ENCODE measurements at regions not wholly inside any gene's neighbourhood (a gene's known extent, or its start where the extent isn't known, plus 50 kb on each side); places are given as distances from the start of the nearest gene placed in this dataset.

- WGBS, 2 experiments (ENCODE audit: insufficient coverage in 1 of 2, insufficient read length in 1 of 2) = 93 to 100% methylated on average over 1 to 3 of the region's 3 CpGs
- peaks cover 3% of the 10 kb centered on the region for H3K4me1 Mint-ChIP-seq
These were observed 230.2 kb downstream of the LMO4 start for GRCh38 chr1:87558921-87559320.

GRCh38 chr1:87560137-87560536 is 231.5 kb downstream of the LMO4 start:
- no peaks in the 10 kb centered on the region for H3K9me3 ChIP-seq (ENCODE audit: control insufficient read depth, low read length)
- H3K36me3 ChIP-seq (ENCODE audit: control insufficient read depth, insufficient read depth, low read length) = no peaks in the 10 kb centered on the region
- no peak overlapping the region for H3K27ac ChIP-seq (ENCODE audit: low read depth, low read length)
- no peak overlapping the region for H3K27ac Mint-ChIP-seq
- H3K36me3 Mint-ChIP-seq (ENCODE audit: low read depth) = no peaks in the 10 kb centered on the region
- H3K9ac ChIP-seq (ENCODE audit: extremely low read depth, low read length, poor library complexity, severe bottlenecking) = no peak overlapping the region
- no peak overlapping the region for H3K4me3 ChIP-seq (ENCODE audit: low read length)
- TF ChIP-seq CTCF (conservative IDR thresholded peaks at IDR 0.05) = no peak
- peaks cover 3% of the 10 kb centered on the region for H3K4me1 Mint-ChIP-seq
- WGBS, 2 experiments (ENCODE audit: insufficient coverage in 1 of 2, insufficient read length in 1 of 2) = 85 to 96% methylated on average over 3 of the region's 3 CpGs
- H3K4me1 ChIP-seq (ENCODE audit: control insufficient read depth, insufficient read depth, low read length) = no peaks in the 10 kb centered on the region
- H3K27me3 Mint-ChIP-seq (ENCODE audit: insufficient read depth) = no peaks in the 10 kb centered on the region
- DNase-seq = no peak
- H3K9me3 Mint-ChIP-seq = no peaks in the 10 kb centered on the region
- no peaks in the 10 kb centered on the region for H3K27me3 ChIP-seq (ENCODE audit: control insufficient read depth, insufficient read depth, low read length, poor library complexity, severe bottlenecking)
- H3K4me3 Mint-ChIP-seq = no peak overlapping the region

More at GRCh38 chr1:87558921-87559320, 230.2 kb downstream of the LMO4 start:
- Histone ChIP-seq H3K4me1 (ENCODE audit: control insufficient read depth, insufficient read depth, low read length) (no peaks in the 10 kb centered on the region), H3K27ac (ENCODE audit: low read depth, low read length) (no peak overlapping the region), H3K9ac (ENCODE audit: extremely low read depth, low read length, poor library complexity, severe bottlenecking) (no peak overlapping the region), H3K4me3 (ENCODE audit: low read length) (no peak overlapping the region), H3K9me3 (ENCODE audit: control insufficient read depth, low read length) (no peaks in the 10 kb centered on the region), H3K27me3 (ENCODE audit: control insufficient read depth, insufficient read depth, low read length, poor library complexity, severe bottlenecking) (no peaks in the 10 kb centered on the region), H3K36me3 (ENCODE audit: control insufficient read depth, insufficient read depth, low read length) (no peaks in the 10 kb centered on the region)
- Mint-ChIP-seq H3K36me3 (ENCODE audit: low read depth) (no peaks in the 10 kb centered on the region), H3K4me3 (no peak overlapping the region), H3K9me3 (no peaks in the 10 kb centered on the region), H3K27me3 (ENCODE audit: insufficient read depth) (no peaks in the 10 kb centered on the region), H3K27ac (no peak overlapping the region)
- DNase-seq = no peak
- TF ChIP-seq CTCF (conservative IDR thresholded peaks at IDR 0.05) = no peak

GRCh38 chr1:87560601-87561360 is 232.1 kb downstream of the LMO4 start:
- no peak overlapping the region for H3K27ac Mint-ChIP-seq
- Histone ChIP-seq H3K27me3 (ENCODE audit: control insufficient read depth, insufficient read depth, low read length, poor library complexity, severe bottlenecking) (no peaks in the 10 kb centered on the region), H3K9ac (ENCODE audit: extremely low read depth, low read length, poor library complexity, severe bottlenecking) (no peak overlapping the region), H3K4me3 (ENCODE audit: low read length) (no peak overlapping the region), H3K36me3 (ENCODE audit: control insufficient read depth, insufficient read depth, low read length) (no peaks in the 10 kb centered on the region), H3K27ac (ENCODE audit: low read depth, low read length) (no peak overlapping the region), H3K4me1 (ENCODE audit: control insufficient read depth, insufficient read depth, low read length) (no peaks in the 10 kb centered on the region), H3K9me3 (ENCODE audit: control insufficient read depth, low read length) (no peaks in the 10 kb centered on the region)
- no peaks in the 10 kb centered on the region for H3K36me3 Mint-ChIP-seq (ENCODE audit: low read depth)
- DNase-seq = no peak
- WGBS, 2 experiments (ENCODE audit: insufficient coverage in 1 of 2, insufficient read length in 1 of 2) = 96 to 100% methylated on average over 2 to 3 of the region's 3 CpGs
- no peaks in the 10 kb centered on the region for H3K9me3 Mint-ChIP-seq
- no peaks in the 10 kb centered on the region for H3K27me3 Mint-ChIP-seq (ENCODE audit: insufficient read depth)
- H3K4me1 Mint-ChIP-seq = peaks cover 3% of the 10 kb centered on the region
- no peak for TF ChIP-seq CTCF (conservative IDR thresholded peaks at IDR 0.05)
- no peak overlapping the region for H3K4me3 Mint-ChIP-seq
